Prostate gland (tissue), 2 donors: ENCODE measurements at regions not wholly inside any gene's neighbourhood (a gene's known extent, or its start where the extent isn't known, plus 50 kb on each side); places are given as distances from the start of the nearest gene placed in this dataset.

Experiments used
- CTCF ChIP-seq, 4 experiments: fragments of 200-600 bp in 2 of 4; fragments of 450-650 bp in 2 of 4; sonication (generic) in 2 of 4; IDR thresholded peaks; 1 replicate in 3 of 4; 2 replicates in 1 of 4; pipeline ENCODE4 v1.5.1; 2016 to 2019; ENCODE audit warnings: antibody characterized with exemption in 4 of 4, mild to moderate bottlenecking in 2 of 4, moderate library complexity in 2 of 4
- POLR2A ChIP-seq: fragments of 450-650 bp; IDR thresholded peaks from one replicate; pipeline ENCODE4 v1.6.1; 2016; ENCODE audit warnings: antibody characterized with exemption, mild to moderate bottlenecking
- POLR2AphosphoS5 ChIP-seq: sonication (generic); formaldehyde crosslinking; IDR thresholded peaks from one replicate; pipeline ENCODE4 v1.6.1; 2017; ENCODE audit warnings: antibody characterized with exemption

DNA sequence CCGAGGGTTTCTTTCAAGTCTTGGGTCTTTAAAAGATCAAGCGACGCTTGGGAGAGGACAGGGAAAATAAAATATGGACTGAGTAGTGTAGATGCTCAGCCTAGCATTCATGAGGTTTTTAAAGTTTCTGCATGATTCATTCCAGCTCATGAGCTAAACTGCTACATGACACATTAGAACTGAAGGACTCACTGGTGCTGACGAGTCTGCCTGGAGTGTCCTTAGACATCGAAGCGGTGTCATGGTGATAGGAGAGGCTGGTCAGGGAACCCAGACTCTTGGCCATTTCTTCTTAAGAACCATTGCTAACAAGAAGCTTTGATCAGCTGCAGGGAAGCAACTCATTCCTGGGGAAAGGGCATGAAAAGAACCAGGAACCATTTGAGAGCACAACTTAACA lies 158.6 kb downstream of the TRIML1 start:
- TF ChIP-seq CTCF (IDR thresholded peaks at IDR 0.05) = no peak
- TF ChIP-seq POLR2AphosphoS5 = no peak
- no peak for TF ChIP-seq POLR2A
